Stomach smooth muscle (tissue), 2 donors: ENCODE measurements at regions not wholly inside any gene's neighbourhood (a gene's known extent, or its start where the extent isn't known, plus 50 kb on each side); places are given as distances from the start of the nearest gene placed in this dataset.

Experiments used
- H3K27ac ChIP-seq: one replicate; pipeline ENCODE4 v1.7.0; 2013; ENCODE audit warnings: mild to moderate bottlenecking, low read length, inconsistent platforms
- H3K27me3 ChIP-seq, 2 donors: one replicate each; pipeline ENCODE4 v1.7.0; 2013; ENCODE audit warnings: low read length in 2 of 2; ENCODE audit not compliant: insufficient read depth in 2 of 2, control insufficient read depth in 1 of 2
- H3K36me3 ChIP-seq, 2 donors: one replicate each; pipeline ENCODE4 v1.7.0; 2013; ENCODE audit warnings: low read length in 2 of 2; ENCODE audit not compliant: control insufficient read depth in 2 of 2, insufficient read depth in 2 of 2
- H3K4me1 ChIP-seq: one replicate; pipeline ENCODE4 v1.7.0; 2013; ENCODE audit warnings: low read length; ENCODE audit not compliant: control insufficient read depth, insufficient read depth
- H3K4me3 ChIP-seq, 2 donors: one replicate each; pipeline ENCODE4 v1.7.0; 2013; ENCODE audit warnings: low read length in 2 of 2
- H3K9ac ChIP-seq, 2 donors: one replicate each; pipeline ENCODE4 v1.7.0; 2013; ENCODE audit warnings: low read length in 2 of 2, mild to moderate bottlenecking in 1 of 2
- H3K9me3 ChIP-seq, 2 donors: one replicate each; pipeline ENCODE4 v1.7.0; 2013; ENCODE audit warnings: low read length in 2 of 2; ENCODE audit not compliant: control insufficient read depth in 2 of 2
- donor health status: healthy.
- donor health status: Pancreatic carcinoma.

DNA sequence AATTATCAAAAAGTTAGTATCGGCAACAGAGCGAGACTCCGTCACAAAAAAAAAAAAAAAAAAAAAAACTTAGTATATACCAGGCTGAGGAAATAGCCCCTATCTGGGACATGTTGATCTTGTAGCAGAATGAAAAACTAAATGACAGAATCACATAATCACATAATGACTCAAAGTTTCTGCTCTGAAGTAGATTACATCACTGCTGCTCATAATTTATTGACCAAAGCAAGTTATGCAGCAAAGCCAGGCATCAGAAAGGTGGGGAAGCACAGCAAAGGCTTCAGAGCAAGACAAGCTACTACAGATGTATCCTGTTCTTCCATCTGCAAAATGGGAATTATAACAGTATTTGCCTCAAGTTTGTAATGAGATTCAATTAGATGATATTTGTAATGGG lies 68.1 kb downstream of the BOD1L2 start:
- Histone ChIP-seq H3K4me3 (no peak overlapping the region), H3K9ac (no peak overlapping the region), H3K4me1 (peaks cover 4% of the 10 kb centered on the region), H3K27me3 (peaks cover 4 to 7% of the 10 kb centered on the region in 2 donors), H3K9me3 (no peaks in the 10 kb centered on the region), H3K27ac (no peak overlapping the region), H3K36me3 (no peaks in the 10 kb centered on the region)

DNA sequence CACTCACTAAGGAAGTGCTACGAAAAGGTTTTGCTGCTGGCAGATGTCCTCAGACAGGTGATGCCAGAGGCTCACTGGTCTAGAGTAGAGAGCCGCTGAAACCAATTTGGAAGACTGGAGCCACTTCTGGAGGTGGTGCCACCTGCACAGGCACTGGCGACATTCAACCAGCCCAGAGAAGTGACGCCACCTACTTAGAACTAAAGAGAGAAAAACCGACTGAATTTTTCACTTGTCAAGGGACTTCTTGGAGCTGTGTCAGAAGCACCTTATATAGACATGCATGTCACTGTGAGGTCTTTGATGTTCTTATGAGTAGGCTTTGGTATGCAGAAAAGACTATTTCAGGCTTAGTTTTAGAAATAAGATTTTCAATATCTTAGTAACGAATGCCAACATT lies 71.4 kb downstream of the BOD1L2 start:
- peaks cover 9 to 10% of the 10 kb centered on the region in 2 donors for H3K27me3 ChIP-seq
- H3K9ac ChIP-seq: no peak overlapping the region
- no peaks in the 10 kb centered on the region for H3K36me3 ChIP-seq
- no peak overlapping the region for H3K4me3 ChIP-seq
- H3K9me3 ChIP-seq: no peaks in the 10 kb centered on the region
- peaks cover 2% of the 10 kb centered on the region for H3K4me1 ChIP-seq
- H3K27ac ChIP-seq: no peak overlapping the region

DNA sequence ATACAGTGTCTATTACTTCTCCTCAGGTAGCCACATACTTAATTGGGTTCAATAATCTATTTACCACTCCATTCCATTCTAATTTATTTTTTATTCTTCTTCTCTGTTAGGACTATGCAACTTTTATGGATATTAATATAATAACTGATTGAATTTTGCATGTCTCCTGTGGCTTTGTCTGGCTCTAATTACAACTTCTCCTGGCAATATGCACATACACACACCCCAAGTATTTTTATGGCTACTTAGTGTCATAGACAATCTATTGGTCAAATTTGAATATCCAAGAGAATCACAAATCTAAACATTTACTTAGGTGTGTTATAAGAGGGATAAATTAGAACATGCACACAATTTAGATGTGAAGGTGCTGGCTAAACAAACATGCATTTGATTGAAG lies 73.1 kb downstream of the BOD1L2 start:
- H3K9ac ChIP-seq: no peak overlapping the region
- no peaks in the 10 kb centered on the region for H3K9me3 ChIP-seq
- peaks cover 2% of the 10 kb centered on the region for H3K4me1 ChIP-seq
- H3K27ac ChIP-seq: no peak overlapping the region
- H3K36me3 ChIP-seq: no peaks in the 10 kb centered on the region
- peaks cover 9 to 10% of the 10 kb centered on the region in 2 donors for H3K27me3 ChIP-seq
- no peak overlapping the region for H3K4me3 ChIP-seq

DNA sequence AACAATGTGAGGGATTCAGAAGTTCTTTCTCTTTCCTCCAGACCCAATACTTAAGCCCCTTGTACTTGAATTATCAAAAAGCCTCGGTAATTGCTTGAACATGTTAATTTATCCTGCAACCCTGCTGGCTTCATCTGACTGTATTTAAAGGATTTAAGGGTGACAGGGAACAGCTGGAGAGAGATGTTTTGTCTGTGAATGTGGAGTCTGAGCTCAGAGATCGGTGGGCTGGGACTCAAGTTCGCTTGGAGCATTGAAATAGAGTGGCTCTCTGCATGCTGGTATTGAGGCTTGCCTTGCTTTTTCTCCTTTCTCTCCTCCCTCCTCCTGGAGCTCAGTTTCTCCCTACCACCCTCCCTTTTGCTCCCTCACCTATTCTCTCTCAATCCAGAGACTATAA lies 73.6 kb downstream of the BOD1L2 start:
- peaks cover 2% of the 10 kb centered on the region for H3K4me1 ChIP-seq
- peaks cover 9 to 10% of the 10 kb centered on the region in 2 donors for H3K27me3 ChIP-seq
- no peak overlapping the region for H3K4me3 ChIP-seq
- H3K9ac ChIP-seq: no peak overlapping the region
- H3K27ac ChIP-seq: no peak overlapping the region
- H3K9me3 ChIP-seq: no peaks in the 10 kb centered on the region
- H3K36me3 ChIP-seq: no peaks in the 10 kb centered on the region

DNA sequence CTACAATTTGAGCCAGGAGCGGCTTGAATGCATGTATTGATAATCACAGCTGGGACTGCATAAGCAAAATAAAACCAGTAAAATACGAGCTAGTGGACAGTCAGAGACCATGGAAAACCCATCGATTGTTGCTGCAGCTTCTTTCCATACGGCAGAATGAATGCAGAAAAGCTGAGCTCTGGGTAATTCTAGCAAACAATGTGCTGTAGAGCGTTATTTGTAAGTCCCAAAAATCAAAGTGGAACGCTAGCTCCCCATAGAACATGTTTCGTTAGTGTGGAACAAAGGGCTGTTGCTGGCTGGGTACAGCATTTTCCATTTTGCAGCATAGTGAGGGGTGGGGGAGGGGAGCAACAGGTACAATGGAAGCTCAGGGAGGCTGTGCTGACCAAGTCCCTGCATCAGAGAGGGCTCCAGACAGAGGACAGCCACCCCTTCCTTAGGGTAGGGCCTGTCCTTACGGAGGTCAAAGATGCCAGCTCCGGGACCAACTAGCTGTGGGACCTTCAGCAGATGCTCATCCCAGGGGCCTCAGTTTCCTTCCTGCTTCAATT lies 74.1 kb downstream of the BOD1L2 start:
- Histone ChIP-seq H3K9ac (no peak overlapping the region), H3K4me1 (peaks cover 2% of the 10 kb centered on the region), H3K9me3 (no peaks in the 10 kb centered on the region), H3K27me3 (peaks cover 9 to 10% of the 10 kb centered on the region in 2 donors), H3K27ac (no peak overlapping the region), H3K4me3 (no peak overlapping the region), H3K36me3 (no peaks in the 10 kb centered on the region)

DNA sequence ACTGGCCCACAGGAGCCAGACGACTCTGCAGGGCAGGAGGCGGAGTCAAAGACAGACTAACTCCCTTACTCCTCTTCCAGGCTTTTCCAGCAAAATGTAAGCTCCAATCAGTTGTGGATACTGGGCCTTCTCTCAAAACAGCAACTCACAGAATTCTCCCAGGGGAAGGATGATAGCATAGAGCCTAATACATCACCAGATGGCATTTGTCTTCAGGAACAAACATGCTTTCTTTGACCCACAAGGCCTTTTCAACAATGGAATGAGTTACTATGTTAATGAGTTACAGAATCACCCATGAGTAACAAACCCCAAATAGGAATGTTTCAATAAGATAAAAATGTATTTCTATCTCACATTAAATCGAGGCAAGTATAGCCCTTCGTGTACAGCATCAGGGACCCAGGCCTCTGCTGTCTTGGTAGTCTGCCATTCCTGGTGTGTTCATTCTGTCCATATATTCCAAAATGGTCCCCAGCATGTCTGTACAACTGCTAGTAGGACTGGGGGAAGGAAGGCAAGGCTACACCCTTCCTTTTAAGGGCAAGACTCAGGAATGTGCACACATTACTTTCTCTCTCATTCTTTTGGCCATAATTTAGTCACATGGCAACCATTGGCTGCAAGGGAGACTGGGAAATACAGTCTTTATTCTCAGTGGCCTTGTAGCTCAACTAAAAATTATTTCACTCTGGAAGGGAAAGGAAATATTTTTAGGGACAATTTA lies 76.4 kb downstream of the BOD1L2 start:
- Histone ChIP-seq H3K36me3 (no peaks in the 10 kb centered on the region), H3K9ac (no peak overlapping the region), H3K27ac (no peak overlapping the region), H3K4me1 (peaks cover 2% of the 10 kb centered on the region), H3K9me3 (no peaks in the 10 kb centered on the region), H3K4me3 (no peak overlapping the region), H3K27me3 (peaks cover 9 to 10% of the 10 kb centered on the region in 2 donors)

DNA sequence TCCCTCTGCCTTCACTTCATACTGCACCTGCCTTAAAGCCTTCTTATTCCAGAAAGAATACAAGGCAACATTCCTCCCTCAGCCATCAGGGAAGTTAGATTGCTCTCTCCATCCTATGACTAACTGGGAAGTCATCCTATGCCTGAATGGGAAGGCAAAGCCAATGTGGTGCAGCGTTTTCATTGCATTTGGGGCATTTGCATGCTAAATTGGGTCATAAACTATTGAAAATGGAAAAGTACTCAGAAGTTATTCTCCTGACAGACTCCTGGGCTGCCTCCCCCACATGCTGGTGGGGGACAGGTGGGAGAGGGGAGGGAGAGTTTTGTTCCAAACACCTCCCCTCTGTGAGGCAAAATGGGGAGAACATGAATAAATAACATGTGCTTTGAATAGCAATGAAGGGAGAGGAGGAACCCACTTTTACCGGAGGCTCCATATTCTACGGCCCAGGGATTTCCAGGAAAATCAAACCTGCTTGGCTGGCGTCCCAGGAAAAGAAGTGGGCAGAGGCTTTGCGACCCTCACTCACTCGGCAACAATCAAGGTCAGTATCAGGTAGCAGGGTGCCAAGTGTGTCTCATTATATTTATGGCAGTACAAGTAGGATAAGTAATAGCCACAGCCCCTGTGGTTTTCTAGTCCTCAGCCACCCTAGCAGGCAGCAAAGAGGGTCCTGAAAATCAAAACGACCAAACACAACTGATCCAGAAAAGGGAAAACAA lies 84.1 kb downstream of the BOD1L2 start:
- Histone ChIP-seq H3K9me3 (peaks cover 0 to 5% of the 10 kb centered on the region in 2 donors), H3K27me3 (no peaks in the 10 kb centered on the region), H3K27ac (no peak overlapping the region), H3K36me3 (no peaks in the 10 kb centered on the region), H3K4me1 (no peaks in the 10 kb centered on the region), H3K4me3 (no peak overlapping the region), H3K9ac (no peak overlapping the region)

DNA sequence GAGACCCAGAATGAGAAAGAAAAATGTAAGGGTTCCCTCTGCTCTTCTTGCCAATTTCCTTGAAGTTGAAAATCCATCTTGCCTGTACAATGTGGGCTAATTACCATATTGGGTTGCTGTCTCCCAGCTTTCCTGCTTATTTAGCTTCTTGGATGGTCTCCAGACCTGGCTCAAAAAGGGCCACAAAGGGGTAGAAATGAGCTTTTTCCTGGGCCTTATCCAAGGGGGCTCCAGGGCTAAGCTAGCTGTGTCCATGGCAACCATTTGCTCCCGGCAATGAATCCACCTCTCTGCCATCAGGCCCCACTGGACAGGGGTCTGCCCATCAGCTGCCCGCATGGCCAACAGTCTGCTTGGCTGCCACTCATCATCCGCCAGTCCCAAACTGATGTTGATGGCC lies 85.0 kb downstream of the BOD1L2 start:
- peaks cover 0 to 5% of the 10 kb centered on the region in 2 donors for H3K9me3 ChIP-seq
- no peak overlapping the region for H3K4me3 ChIP-seq
- no peaks in the 10 kb centered on the region for H3K4me1 ChIP-seq
- no peak overlapping the region for H3K9ac ChIP-seq
- no peaks in the 10 kb centered on the region for H3K36me3 ChIP-seq
- no peaks in the 10 kb centered on the region for H3K27me3 ChIP-seq
- no peak overlapping the region for H3K27ac ChIP-seq

DNA sequence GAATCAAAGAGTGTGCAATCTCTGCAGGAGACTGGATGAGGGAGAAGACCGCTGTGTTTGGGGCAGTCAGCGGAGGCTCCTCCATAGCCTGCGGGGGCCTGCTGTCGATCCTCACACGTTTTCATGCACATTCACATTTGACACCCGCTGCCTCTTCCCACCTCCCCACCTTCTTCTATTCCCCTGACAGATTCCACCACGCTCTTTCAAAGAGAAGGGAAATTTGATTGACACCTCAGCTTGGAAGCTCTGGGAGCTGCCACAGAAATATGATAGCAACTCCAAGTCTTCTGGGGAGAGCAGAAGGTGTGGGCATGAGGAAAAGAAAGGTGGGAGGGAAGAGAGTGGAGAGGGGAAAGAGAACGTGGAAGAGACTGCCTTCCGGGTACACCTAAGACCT lies 87.5 kb downstream of the BOD1L2 start:
- Histone ChIP-seq H3K36me3 (no peaks in the 10 kb centered on the region), H3K27ac (no peak overlapping the region), H3K9ac (no peak overlapping the region), H3K4me3 (no peak overlapping the region), H3K27me3 (no peaks in the 10 kb centered on the region), H3K4me1 (no peaks in the 10 kb centered on the region), H3K9me3 (peaks cover 0 to 5% of the 10 kb centered on the region in 2 donors)

DNA sequence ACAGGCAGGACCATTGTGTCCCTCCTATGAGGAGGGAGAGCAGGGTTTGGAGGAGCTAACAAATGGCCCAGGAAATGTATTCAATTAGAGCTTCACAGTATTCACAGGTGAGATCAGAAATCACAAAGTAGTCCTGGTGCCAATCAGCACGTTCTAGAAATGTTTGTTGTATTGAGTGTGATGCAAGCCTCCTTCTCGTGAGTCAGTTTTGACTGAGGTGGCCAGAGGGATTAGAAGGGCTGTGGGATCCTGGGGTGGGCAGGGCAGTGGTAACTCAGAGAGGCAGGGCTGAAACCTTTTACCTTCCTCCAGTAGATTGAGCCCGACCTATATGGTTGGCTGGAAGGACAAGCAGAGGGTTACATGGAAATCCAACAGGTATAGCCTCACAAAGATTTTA lies 95.0 kb downstream of the BOD1L2 start:
- H3K4me3 ChIP-seq: no peak overlapping the region
- H3K27ac ChIP-seq: no peak overlapping the region
- no peaks in the 10 kb centered on the region for H3K27me3 ChIP-seq
- H3K9ac ChIP-seq: no peak overlapping the region
- H3K36me3 ChIP-seq: no peaks in the 10 kb centered on the region
- no peaks in the 10 kb centered on the region for H3K9me3 ChIP-seq
- no peaks in the 10 kb centered on the region for H3K4me1 ChIP-seq

DNA sequence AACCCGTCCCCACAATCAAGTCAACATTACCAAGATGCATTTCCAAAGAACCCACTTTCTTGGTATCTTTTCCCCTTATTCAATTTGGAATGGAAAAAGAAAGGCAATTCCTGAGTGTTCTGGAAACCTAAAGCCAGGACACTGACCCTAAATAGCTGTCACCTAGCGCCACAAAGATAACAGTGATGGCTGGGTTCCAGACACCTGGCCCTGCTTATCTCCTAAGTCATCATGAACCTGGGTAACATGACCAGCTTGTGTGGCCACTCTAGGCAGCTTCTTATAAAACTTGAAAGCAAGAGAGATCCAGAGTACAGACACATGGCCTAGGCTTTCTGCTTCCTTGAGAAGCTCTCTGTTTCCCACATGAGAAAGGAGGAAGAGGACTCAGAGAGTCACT lies 95.4 kb downstream of the BOD1L2 start:
- Histone ChIP-seq H3K4me1 (no peaks in the 10 kb centered on the region), H3K27ac (no peak overlapping the region), H3K27me3 (no peaks in the 10 kb centered on the region), H3K36me3 (no peaks in the 10 kb centered on the region), H3K9ac (no peak overlapping the region), H3K4me3 (no peak overlapping the region), H3K9me3 (no peaks in the 10 kb centered on the region)
